H9 (cell line): ENCODE measurements at regions not wholly inside any gene's neighbourhood (a gene's known extent, or its start where the extent isn't known, plus 50 kb on each side); places are given as distances from the start of the nearest gene placed in this dataset.
"Not testable (repeated sequence)": the region's sequence is repeated elsewhere in the genome, so short reads cannot be mapped to it uniquely, and the experiment has no call there.

Experiments used
- DNase-seq: peaks from one replicate; pipeline ENCODE4 v3.0.0-alpha.2; 2017
- H2AFZ ChIP-seq: one replicate; pipeline ENCODE4 v1.6.1; 2013; ENCODE audit warnings: mild to moderate bottlenecking, low read length, control low read depth, moderate library complexity
- H2AK5ac ChIP-seq: 2 replicates; pipeline ENCODE4 v1.6.1; 2013; ENCODE audit warnings: low read length, control low read depth, mixed read lengths; ENCODE audit not compliant: insufficient read length
- H2BK120ac ChIP-seq: one replicate; pipeline ENCODE4 v1.6.1; 2013; ENCODE audit warnings: low read depth, mild to moderate bottlenecking, low read length, control low read depth, inconsistent platforms; ENCODE audit not compliant: poor library complexity, severe bottlenecking
- H2BK12ac ChIP-seq: 2 replicates; pipeline ENCODE4 v1.6.1; 2013; ENCODE audit warnings: low read length, control low read depth, mixed read lengths, low read depth; ENCODE audit not compliant: insufficient read length
- H2BK15ac ChIP-seq: 2 replicates; pipeline ENCODE4 v1.6.1; 2013; ENCODE audit warnings: low read depth, low read length, control low read depth
- H2BK20ac ChIP-seq: one replicate; pipeline ENCODE4 v1.6.1; 2013; ENCODE audit warnings: low read depth, mild to moderate bottlenecking, low read length, control low read depth, inconsistent platforms; ENCODE audit not compliant: poor library complexity, severe bottlenecking
- H2BK5ac ChIP-seq: 2 replicates; pipeline ENCODE4 v1.6.1; 2013; ENCODE audit warnings: low read length, control low read depth, mixed read lengths; ENCODE audit not compliant: insufficient read length
- H3K14ac ChIP-seq: 2 replicates; pipeline ENCODE4 v1.6.1; 2013; ENCODE audit warnings: low read length, control low read depth; ENCODE audit not compliant: insufficient read depth
- H3K18ac ChIP-seq: 2 replicates; pipeline ENCODE4 v1.6.1; 2013; ENCODE audit warnings: low read depth, mild to moderate bottlenecking, mixed read lengths, low read length, control low read depth; ENCODE audit not compliant: insufficient read length
- H3K23ac ChIP-seq: 2 replicates; pipeline ENCODE4 v1.6.1; 2013; ENCODE audit warnings: low read length, control low read depth, mixed read lengths, low read depth; ENCODE audit not compliant: insufficient read length
- H3K23me2 ChIP-seq: 2 replicates; pipeline ENCODE4 v1.6.1; 2013; ENCODE audit warnings: low read depth, mild to moderate bottlenecking, mixed read lengths, low read length, control low read depth; ENCODE audit not compliant: insufficient read length, poor library complexity, severe bottlenecking
- H3K27ac ChIP-seq: 2 replicates; pipeline ENCODE4 v1.5.1; 2013; ENCODE audit warnings: low read length, control low read depth, mixed read lengths, low read depth; ENCODE audit not compliant: insufficient read length
- H3K27me3 ChIP-seq: 2 replicates; pipeline ENCODE4 v1.6.1; 2013; ENCODE audit warnings: low read length, control low read depth, inconsistent platforms; ENCODE audit not compliant: insufficient read depth
- H3K4ac ChIP-seq: 2 replicates; pipeline ENCODE4 v1.6.1; 2013; ENCODE audit warnings: low read depth, mild to moderate bottlenecking, control low read depth, inconsistent platforms, low read length, moderate library complexity
- H3K4me1 ChIP-seq: 2 replicates; pipeline ENCODE4 v1.6.1; 2013; ENCODE audit warnings: low read length, control low read depth, inconsistent platforms; ENCODE audit not compliant: insufficient read depth
- H3K4me2 ChIP-seq: 2 replicates; pipeline ENCODE4 v1.6.1; 2013; ENCODE audit warnings: low read length, control low read depth, mixed read lengths; ENCODE audit not compliant: insufficient read length, insufficient read depth
- H3K56ac ChIP-seq: 2 replicates; pipeline ENCODE4 v1.6.1; 2013; ENCODE audit warnings: low read depth, mild to moderate bottlenecking, mixed read lengths, low read length, control low read depth; ENCODE audit not compliant: insufficient read length
- H3K79me1 ChIP-seq: 2 replicates; pipeline ENCODE4 v1.6.1; 2013; ENCODE audit warnings: low read depth, mild to moderate bottlenecking, moderate library complexity, low read length, control low read depth, inconsistent platforms; ENCODE audit not compliant: insufficient read depth, poor library complexity, severe bottlenecking
- H3K79me2 ChIP-seq: 2 replicates; pipeline ENCODE4 v1.6.1; 2013; ENCODE audit warnings: low read length, control low read depth, inconsistent platforms; ENCODE audit not compliant: insufficient read depth
- H3K9ac ChIP-seq: 2 replicates; pipeline ENCODE4 v1.6.1; 2013; ENCODE audit warnings: low read length, control low read depth, mixed read lengths; ENCODE audit not compliant: insufficient read length; ENCODE audit errors: extremely low read depth
- H3K9me3 ChIP-seq: one replicate; pipeline ENCODE4 v1.6.1; 2013; ENCODE audit warnings: low read depth, low read length, inconsistent platforms; ENCODE audit not compliant: control insufficient read depth
- H3T11ph ChIP-seq: one replicate; pipeline ENCODE4 v1.6.1; 2013; ENCODE audit warnings: mild to moderate bottlenecking, low read length, control low read depth, inconsistent platforms
- H4K20me1 ChIP-seq: one replicate; pipeline ENCODE4 v1.6.1; 2013; ENCODE audit not compliant: control insufficient read depth, insufficient read length, insufficient read depth
- H4K5ac ChIP-seq: 2 replicates; pipeline ENCODE4 v1.6.1; 2013; ENCODE audit warnings: low read depth, mild to moderate bottlenecking, mixed read lengths, low read length, control low read depth; ENCODE audit not compliant: insufficient read length
- H4K8ac ChIP-seq: replicated peaks from 2 replicates; pipeline ENCODE4 v1.6.1; 2013; ENCODE audit warnings: low read length, control low read depth, mixed read lengths, low read depth; ENCODE audit not compliant: insufficient read length
- H4K91ac ChIP-seq: 2 replicates; pipeline ENCODE4 v1.6.1; 2013; ENCODE audit warnings: low read depth, mild to moderate bottlenecking, moderate library complexity, mixed read lengths, low read length, control low read depth; ENCODE audit not compliant: insufficient read length
- H3K27ac Mint-ChIP-seq, 3 experiments: 2 replicates in 2 of 3; 3 replicates in 1 of 3; pipeline ENCODE4 v1.8.0; 2020 to 2021; ENCODE audit warnings: mixed read lengths in 3 of 3, mild to moderate bottlenecking in 1 of 3, moderate library complexity in 1 of 3
- H3K27me3 Mint-ChIP-seq: 2 replicates; pipeline ENCODE4 v1.8.0; 2021; ENCODE audit warnings: low read depth, mild to moderate bottlenecking, moderate library complexity, mixed read lengths
- H3K36me3 Mint-ChIP-seq, 3 experiments: 2 replicates in 2 of 3; 3 replicates in 1 of 3; pipeline ENCODE4 v1.8.0; 2020 to 2021; ENCODE audit warnings: low read depth in 3 of 3, mixed read lengths in 3 of 3; ENCODE audit not compliant: insufficient read depth in 1 of 3
- H3K4me1 Mint-ChIP-seq, 2 experiments: 2 replicates each; pipeline ENCODE4 v1.8.0; 2020; ENCODE audit warnings: mixed read lengths in 2 of 2
- H3K4me3 Mint-ChIP-seq, 2 experiments: 2 replicates in 1 of 2; 3 replicates in 1 of 2; pipeline ENCODE4 v1.8.0; 2020 to 2021; ENCODE audit warnings: mild to moderate bottlenecking in 2 of 2, mixed read lengths in 2 of 2, moderate library complexity in 1 of 2
- H3K9me3 Mint-ChIP-seq, 2 experiments: 2 replicates in 1 of 2; 3 replicates in 1 of 2; pipeline ENCODE4 v1.8.0; 2020; ENCODE audit warnings: mild to moderate bottlenecking in 2 of 2, mixed read lengths in 2 of 2, moderate library complexity in 1 of 2
- WGBS: extraction: QIAGEN DNeasy Blood & Tissue Kit; methylation state at CpG from one replicate; pipeline ENCODE4 v1.1.7; 2013; ENCODE audit warnings: missing lambda C conversion rate, low lambda C conversion rate, mixed read lengths; ENCODE audit not compliant: insufficient read length; ENCODE audit errors: extremely low coverage; 5-methylcytosine and 5-hydroxymethylcytosine counted together

GRCh38 chr4:103385565-103385964 lies 187.4 kb upstream of the CENPE start:
- WGBS, result no CpG with 5 or more reads among the region's 2 CpGs
- H3K4me2 ChIP-seq, H3K23me2 ChIP-seq, H2BK120ac ChIP-seq, H3K27me3 ChIP-seq, H4K20me1 ChIP-seq, H2BK12ac ChIP-seq, H3K9ac ChIP-seq, H3K4me1 Mint-ChIP-seq, H2BK20ac ChIP-seq, H3K14ac ChIP-seq, H3K4me1 ChIP-seq, H3K18ac ChIP-seq, H3K79me1 ChIP-seq, H2BK15ac ChIP-seq, H4K8ac ChIP-seq, H3K27me3 Mint-ChIP-seq, H3K4ac ChIP-seq, H2AK5ac ChIP-seq, H4K5ac ChIP-seq, H3K4me3 Mint-ChIP-seq, H3K9me3 ChIP-seq, H3T11ph ChIP-seq, H3K23ac ChIP-seq, H3K56ac ChIP-seq, DNase-seq, H2BK5ac ChIP-seq, H3K27ac ChIP-seq, H3K27ac Mint-ChIP-seq, H4K91ac ChIP-seq, H3K79me2 ChIP-seq, H2AFZ ChIP-seq: not testable (repeated sequence)
- H3K36me3 Mint-ChIP-seq, result peaks cover 12 to 46% (median 22%) of the 10 kb centered on the region in 3 experiments
- peaks cover 26 to 40% of the 10 kb centered on the region in 2 experiments for H3K9me3 Mint-ChIP-seq
